Inflammatory macrophage treated with lipopolysaccharide for 1 hour (primary cell): ENCODE measurements at regions not wholly inside any gene's neighbourhood (a gene's known extent, or its start where the extent isn't known, plus 50 kb on each side); places are given as distances from the start of the nearest gene placed in this dataset.
"Not testable (repeated sequence)": the region's sequence is repeated elsewhere in the genome, so short reads cannot be mapped to it uniquely, and the experiment has no call there.

Source experiments
- DNase-seq, 2 donors: peaks; one replicate each; pipeline ENCODE4 v3.0.0-alpha.2; 2020 to 2022

DNA sequence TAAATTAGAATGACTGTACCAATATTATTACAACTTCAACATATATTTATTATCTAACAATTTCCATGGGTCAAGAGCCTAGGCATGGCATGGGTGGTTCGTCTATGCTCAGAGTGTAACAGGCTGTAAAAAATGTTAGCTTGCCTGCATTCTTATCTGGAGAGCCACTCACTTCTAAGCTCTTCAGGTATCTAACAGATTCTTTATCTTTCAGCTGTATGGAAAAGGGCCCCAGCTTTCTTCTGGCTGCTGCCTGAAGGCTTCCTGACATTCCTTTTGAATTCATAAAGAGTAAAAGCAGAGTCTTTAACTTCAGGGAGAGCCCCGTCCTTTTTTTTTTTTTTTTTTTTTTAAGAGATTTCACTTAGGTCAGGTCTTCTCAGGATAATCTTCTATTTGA is 648.8 kb downstream of the NXPH1 start:
- no peak for DNase-seq

DNA sequence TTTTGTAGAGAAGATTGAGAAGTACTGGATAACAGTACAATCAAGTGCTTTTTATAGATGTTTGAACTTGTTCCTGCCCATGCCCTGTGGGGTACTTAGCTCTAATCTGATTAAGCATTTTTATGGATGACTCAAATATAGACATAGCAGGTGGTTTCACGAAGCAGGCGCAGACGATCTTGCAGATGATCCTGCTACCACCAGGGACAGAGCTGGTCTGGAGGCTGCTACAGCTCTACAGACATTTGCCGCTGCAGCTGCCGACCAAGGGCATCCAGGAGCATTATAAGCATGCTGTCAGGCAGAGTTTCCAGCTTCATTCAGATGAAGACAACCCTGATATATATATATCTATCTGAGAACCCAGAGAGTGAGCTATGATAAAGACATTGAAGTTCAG is 650.4 kb downstream of the NXPH1 start:
- no peak for DNase-seq

DNA sequence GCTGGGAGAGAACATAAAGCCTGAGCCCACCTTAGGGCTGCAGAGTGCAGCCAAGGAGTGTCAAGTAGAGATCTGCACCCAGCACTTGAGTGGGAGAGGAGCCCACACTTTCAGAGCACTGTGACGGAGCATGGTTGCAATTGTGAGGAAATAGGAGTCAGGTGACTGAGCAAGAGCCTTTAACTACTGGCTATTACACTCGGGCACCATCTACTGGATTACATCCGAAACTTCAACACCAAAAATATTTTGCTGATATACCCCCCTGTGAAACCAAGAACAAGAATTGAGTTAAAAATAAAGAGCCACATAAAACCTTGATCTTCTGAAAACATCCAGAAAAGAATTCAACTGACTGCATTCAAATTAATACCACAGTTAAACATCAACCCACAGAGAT is 657.9 kb downstream of the NXPH1 start:
- DNase-seq: no peak

DNA sequence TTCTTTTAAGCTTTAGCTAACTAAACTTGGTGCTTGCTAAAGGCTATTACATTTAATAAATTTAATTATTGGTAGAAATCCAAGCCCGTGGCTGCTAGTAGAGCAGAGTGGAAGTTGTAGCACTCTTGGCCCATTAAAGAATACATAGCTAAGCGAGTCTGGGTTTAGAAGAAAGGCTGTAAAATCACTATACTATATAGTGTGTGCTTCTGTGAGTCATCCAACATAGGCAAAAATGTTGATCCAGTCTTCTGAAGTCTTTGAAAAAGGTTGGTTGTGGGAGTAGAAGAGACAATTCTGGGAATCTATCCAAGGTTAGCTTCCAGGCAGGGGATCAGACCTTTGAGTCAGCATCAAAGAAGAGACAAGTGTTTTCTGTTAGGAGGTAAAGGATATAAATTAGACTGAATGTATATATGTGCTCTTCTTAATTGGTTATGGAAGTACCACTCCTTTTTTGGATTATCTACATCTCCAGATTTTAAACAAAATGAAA is 664.2 kb downstream of the NXPH1 start:
- no peak for DNase-seq

DNA sequence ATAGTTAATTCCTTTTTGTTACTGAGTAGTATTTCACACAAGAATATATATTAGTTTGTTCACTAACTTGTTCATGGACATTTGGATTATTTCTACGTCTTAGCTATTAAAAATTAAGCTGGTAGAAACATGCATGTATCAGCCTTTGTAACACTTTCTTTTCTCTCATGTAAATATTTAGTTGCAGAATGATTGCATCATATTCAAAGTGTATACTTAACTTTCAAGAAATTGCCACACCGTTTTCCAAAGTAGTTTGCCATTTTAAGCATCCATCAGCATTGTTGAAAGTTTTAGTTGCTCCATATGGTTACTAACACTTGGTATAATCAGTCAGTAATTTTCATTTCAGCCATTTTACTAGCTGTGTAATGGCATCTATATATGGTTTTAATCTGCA is 666.9 kb downstream of the NXPH1 start:
- DNase-seq: no peak

DNA sequence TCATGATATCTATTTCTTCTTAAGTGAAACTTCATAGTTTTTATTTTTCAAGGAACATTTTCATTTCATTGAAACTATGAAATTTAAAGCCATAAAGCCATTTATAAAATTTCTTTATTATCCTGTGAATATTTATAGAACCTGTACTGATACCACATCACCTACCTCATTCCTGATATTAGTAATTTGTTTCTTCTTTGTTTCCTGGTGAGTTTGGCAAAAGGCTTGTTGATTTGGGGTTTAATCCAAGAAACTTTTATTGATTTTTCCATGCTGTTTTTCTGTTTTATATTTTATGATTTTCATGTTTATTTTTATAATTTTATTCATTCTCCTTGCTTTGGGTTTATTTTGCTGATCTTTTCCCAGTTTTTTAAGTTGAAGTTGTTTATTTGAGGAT is 669.4 kb downstream of the NXPH1 start:
- DNase-seq: no peak

DNA sequence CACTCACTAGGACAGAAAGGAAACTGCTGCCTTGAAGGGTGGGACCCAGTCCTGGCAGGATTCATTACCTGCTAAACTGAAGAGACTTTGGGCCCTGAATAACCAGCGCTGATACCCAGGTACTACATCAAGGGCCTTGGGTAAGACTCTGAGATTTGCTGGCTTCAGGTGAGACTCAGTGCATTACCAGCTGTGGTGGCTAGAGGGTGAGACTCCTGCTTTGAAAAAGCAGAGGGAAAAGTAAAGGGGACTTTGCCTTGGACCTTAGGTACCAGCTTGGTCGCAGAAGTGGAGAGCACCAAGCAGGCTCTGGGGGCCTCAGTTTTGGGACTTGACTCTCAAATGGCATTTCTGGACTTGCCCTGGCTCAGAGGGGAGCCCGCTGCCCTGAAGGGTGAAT is 673.3 kb downstream of the NXPH1 start:
- no peak for DNase-seq

DNA sequence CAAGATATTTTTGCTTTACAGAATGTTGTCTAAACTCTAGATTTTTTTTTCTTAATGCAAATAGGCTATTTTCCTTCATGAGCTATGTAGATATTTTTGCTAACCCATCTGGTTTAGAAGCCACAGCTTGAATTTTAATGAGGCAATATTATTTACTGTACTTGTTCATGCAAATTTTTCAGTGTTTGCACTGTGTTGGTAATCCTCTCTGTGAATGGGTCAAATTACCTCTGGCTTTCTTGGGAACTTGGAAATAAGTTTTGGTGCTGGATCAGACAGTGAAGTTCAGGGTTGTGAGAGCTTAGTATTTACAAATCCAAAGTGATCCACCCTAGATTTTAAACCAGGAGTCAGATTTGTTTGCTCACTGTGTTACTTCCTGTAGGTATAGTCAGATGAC is 686.9 kb downstream of the NXPH1 start:
- DNase-seq: no peak

DNA sequence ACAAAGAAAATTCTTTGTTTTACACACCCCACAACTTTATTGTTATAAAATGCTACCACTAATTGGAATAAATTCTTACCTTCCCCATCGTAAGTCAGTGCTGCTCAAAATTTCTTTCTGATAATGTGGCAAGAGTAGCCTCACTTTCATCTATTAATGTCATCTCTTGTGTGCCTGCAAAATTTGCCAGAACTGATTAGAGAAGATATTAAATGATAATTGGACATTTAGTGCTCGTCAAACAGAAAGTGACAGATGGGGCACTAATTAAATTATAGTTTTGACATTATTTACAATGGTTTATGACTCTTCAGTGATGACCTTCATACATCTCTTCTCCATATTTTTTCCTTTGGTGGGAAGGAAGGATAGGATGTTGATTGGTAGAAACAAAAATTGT is 690.9 kb downstream of the NXPH1 start:
- DNase-seq: no peak

DNA sequence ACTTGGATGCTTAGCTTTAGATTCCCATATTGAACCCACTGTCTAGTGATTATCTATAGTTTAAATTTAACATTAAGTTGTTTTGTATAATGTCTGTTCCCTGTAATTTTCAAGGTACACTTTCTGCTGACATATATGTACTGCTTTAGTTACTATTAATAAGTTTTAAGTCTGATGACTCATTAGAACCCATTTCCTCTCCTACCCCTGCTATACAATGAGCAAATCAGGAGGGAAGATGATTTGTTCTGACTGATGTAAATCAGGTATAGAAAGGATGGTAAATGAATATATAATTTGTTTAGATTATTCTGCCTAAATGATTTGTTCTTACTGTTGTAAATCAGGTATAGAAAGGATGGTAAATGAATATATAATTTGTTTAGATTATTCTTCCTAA is 691.8 kb downstream of the NXPH1 start:
- DNase-seq: no peak

DNA sequence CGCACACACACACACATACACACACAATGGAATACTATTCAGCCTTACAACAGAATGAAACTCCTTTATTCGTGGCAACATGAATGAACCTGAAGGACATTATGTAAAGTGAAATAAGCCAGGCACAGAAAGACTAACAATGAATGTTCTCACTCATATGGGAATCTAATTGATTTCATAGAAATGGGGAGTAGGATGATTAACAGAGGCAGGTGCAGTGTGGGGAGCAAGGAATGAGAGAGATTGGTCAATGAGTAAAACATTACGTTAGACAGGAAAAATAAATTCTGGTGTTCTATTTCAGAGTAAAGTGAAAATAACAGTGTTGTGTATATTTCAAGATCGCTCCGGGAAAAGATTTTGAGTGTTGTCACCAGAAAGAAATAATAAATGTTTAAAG is 694.5 kb downstream of the NXPH1 start:
- DNase-seq: no peak

DNA sequence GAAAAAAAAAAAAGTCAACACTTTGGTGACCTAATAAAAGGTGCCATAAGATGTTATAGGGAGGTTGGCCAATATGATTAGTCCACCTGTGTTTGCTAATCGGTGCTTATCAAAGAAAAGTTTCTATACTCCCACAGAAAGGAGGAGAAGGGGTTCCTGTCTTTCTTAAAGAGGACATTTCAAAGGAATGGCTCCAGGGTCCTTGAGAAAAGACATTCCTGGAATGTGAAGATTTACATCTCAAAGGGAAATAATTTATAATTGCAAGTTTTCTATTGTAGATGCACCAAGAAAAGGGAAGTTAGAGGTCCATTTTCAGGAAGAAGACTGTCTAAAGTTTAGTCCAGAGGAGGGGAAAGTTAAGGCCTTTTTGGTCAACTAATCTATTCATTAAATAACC is 715.3 kb downstream of the NXPH1 start:
- DNase-seq: no peak

DNA sequence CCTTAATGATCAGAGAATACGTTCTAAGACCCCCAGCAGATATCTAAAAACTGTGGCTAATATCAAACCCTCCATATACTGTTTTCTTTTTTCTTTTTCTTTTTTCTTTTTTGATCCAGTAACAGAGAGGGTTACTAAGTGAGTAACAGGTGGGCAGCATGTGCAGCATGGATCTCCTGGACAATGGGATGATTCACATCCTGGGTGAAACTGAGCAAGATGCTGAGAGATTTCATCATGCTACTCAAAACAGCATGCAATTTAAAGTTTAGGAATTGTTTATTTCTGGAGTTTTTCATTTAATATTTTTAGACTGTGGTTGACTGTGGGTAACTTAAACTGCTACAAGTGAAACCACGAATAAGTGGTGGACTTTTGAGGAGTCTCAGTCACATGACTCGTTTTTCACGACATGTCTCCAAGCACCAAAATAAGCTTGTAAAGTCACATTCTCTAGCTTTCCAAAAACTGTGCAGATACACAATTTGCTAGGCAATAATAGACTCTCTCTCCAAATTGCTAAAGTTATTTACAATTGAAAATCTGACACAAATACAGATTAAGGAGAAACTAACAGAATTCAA is 716.2 kb downstream of the NXPH1 start:
- no peak for DNase-seq

DNA sequence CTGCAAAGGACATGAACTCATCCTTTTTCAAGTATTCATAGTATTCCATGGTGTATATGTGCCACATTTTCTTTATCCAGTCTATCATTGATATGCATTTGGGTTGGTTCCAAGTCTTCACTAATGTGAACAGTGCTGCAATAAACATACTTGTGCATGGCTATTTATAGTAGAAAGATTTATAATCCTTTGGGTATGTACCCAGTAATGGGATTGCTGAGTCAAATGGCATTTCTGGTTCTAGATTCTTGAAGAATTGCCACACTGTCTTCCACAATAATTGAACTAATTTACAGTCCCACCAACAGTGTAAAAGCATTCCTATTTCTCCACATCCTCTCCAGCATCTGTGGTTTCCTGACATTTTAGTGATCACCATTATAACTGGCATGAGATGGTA is 730.3 kb downstream of the NXPH1 start:
- DNase-seq: not testable (repeated sequence)

DNA sequence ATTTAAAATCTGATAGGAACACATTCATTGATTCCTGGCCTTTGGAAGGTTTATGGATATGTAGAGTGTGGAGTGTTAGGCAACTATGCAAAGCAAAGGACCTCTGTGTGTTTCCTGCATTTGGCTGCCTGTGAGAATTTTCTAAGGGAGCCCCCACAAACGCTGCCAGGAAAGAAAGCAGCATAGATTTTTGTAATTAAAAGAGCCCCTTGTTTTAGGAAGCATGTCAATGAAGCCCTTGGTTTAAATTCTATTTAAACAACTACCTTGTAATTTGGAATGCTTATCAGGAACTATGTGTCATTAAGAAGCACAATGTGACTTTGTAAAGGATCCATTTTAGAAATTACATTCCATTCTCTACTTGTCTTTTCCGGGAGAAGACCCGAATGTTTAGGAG is 742.5 kb downstream of the NXPH1 start:
- no peak for DNase-seq

DNA sequence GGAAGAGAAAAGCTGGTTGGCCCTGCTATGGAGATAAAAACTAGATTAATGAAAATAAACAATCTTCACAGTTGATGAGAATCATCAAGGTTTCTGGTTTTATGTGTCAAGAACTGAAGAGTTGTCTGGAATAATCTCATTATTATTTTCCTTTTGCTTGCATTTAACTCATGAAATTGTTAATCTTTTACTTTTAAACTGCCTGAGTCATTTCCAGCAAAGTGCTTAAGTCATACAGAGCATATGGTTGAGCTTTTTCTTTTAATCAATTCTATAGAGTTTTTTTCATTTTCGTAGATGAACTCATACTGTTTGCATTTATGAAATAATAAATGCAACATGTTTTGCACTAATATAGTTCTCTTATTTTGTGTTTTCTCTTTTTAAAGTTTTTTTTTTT is 747.9 kb downstream of the NXPH1 start:
- no peak for DNase-seq

DNA sequence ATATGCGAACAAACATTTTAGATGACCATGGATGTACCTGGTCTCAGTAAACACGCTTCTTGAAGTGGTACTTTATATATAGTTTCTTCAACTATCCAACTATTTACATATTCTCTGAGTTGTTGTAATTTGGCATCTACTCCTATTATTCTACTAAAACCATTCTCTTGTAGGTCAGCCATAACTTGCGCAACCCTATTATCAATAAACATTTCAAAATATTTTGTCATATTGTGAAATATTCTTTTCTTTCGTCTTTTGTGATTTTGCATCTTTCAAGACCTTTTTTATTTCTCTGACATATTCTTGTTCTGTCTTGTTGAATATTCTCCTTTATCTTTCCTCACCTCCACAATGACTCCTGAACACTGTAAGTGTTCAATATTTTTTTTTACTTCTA is 753.3 kb downstream of the NXPH1 start:
- DNase-seq: no peak

DNA sequence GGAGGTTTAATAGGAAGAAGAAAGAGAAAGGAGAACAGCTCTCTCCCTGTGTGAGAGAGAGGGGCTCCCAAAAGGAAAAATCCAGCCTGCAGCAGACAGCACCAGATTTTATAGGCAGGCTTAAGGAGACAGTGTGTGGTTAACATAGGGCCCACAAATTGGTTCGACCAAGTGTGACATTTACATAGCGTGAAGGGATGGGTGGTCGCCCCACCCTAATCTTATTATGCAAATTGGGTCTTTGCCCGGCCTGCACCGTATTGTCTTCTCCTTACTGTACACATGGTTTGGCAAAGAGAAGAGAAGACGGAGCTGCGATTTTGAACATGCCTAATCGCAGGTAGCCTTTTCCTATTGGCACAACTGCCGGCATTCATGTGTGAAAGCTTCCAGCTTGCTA is 756.3 kb downstream of the NXPH1 start:
- no peak for DNase-seq

DNA sequence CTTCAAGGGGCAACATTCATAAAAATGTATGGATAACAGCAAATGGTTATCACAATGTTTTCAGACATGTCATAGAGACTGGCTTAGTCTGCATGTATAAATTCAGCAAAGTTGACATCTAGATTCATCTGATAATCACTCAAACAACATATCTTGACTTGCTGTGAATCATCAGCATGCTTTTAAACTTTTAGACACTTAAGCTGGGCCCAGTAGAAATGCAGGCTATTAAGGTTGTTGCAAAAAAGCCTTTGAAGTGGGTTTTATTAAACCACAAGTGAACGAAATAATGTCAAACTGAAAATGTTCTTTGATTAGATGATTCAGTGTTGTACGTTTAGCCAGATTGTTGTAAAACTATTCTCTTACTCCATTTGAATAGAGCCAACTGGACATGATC is 759.6 kb downstream of the NXPH1 start:
- DNase-seq: no peak

DNA sequence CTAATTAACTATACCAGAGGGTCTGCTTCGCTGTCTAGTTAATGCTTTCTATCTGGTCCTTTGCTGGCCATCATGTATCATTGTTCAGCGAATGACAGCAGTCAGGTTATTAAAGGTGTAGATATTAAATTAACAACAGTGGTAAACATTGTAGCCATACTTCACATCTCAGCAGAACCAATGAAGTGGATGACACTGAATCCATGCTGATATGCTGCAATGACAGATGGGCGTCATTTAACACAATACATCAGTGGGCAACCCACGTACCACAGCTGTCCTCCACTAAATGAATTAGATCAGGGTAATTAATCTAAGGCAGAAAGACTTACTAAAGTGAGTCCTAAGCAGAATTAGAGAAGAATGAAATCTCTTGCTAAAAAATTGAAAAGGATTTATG is 767.2 kb downstream of the NXPH1 start:
- DNase-seq: no peak

DNA sequence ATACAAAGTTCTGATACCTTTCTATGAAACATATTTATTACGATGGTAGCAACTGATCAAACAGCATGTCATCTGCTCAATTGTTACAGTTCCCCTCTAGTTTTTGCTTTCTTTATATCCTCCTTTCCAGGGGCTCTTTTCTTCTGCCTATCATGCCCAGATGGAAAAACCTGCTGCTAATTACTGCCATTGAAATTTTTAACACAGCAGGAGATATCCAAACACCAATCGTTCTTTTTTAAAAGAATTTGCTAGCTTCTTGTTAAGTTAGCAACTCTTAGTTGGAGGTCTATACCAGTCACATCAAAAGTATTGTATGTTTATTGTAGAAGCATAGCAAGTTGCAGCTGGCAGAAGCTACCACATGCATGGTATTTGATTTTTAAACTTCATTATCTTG is 768.5 kb downstream of the NXPH1 start:
- no peak for DNase-seq

DNA sequence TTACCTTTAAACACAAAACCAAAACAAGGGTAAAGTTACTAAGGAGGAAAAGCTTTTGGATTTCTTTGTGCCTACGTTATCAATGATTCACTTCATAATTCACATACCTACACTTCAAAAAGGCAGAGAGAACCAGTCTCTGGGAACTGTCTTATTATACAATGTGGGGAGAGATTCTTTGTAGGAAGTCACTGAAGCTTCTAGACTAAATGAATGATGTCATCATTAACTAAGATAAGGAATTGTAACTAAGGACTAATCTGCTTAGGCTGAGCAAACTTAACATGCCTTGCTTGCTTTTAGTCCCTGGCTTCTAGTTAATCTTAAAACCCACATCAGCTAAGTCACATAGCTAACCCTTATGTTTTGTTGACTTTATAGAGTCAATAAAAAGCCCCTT is 771.2 kb downstream of the NXPH1 start:
- no peak for DNase-seq

DNA sequence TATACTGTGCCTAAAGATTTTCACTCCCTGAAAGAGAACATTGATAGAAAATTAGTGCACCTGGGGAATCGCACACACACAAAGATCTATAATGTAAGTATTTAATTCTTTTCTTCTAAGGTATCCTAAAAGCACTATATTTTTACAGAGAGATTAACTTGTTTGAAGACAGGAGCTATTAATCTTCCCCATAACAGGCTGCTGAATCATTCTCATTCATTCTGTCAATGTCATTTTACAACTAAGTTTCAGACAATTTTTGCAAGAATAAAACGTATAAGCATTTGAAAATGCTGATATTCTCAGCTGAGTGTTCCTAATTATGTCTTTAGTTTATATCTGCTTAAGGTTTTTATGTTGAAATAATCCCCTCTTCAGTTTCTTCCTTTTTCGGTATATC is 776.7 kb downstream of the NXPH1 start:
- DNase-seq: no peak

DNA sequence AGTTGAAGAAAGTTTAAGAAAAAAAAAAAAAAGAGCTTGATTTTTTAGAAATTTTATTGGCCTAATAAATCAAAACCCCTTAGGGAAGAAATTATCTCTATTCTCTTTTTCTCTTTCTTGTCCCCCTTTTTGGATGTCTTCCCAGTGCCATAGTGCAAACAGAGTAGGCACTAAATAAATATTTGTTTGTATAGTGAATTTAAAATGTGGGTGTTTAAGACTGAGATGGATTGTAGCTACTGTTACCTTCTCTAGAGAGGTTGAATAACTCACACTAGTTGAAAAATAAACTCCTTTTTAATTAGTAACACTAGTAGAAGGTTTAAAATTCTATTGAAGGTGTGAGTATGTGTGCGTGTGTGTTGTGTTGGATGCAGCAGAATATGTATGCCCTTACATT is 783.8 kb downstream of the NXPH1 start:
- DNase-seq: no peak

DNA sequence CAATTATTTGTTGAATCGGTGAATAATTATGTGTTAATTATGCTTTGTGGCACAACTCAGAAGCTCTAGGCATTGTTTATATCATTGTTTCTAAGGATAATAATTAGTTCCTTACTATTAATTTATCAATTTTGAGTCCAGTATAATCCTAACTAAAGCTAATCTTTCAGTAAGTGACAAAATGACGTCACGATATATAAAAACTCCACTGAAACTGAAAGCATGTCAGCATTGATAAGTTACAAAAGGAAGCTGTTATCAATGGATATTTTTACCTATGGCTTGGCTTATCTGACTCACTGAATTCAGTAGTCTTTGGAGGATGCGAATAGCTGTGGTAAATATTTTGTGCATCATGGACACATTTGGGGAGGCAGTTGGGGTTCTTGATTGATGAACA is 793.1 kb downstream of the NXPH1 start:
- DNase-seq: no peak

DNA sequence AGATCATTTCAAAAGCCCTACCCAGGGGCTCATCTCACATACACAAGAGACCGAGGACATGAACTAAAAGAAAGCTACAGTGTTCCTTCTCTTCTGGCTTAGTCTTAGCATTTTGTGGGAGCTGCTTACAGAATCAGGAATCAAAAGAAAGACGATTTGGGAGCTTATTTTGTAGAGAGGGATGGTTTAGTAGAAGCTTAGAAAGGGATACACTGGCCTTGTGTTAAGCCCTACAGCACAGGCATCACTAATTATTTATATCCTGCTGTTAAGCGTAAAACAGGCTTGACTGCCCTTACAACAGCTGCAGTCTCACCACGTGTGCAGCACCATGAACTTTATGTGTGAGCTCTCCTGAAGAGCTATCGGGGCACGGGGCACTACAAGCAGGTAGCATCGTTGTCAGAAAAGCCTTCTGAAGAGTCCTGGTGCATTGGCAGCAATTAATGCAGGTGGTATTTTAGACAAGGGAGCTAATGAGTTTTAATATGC is 798.3 kb downstream of the NXPH1 start:
- DNase-seq: no peak
